T-cell (primary cell): ENCODE measurements at regions not wholly inside any gene's neighbourhood (a gene's known extent, or its start where the extent isn't known, plus 50 kb on each side); places are given as distances from the start of the nearest gene placed in this dataset.

Experiments
- ATAC-seq, 4 experiments: fragments of 200-7000 bp in 3 of 4; fragments of 150-1000 bp in 1 of 4; cut with Tn5 transposase; replicated peaks in 1 of 4; 1 replicate in 3 of 4; 2 replicates in 1 of 4; pipeline ENCODE4 v1.10.0; 2021; ENCODE audit warnings: moderate library complexity in 3 of 4, mild to moderate bottlenecking in 2 of 4, moderate number of reproducible peaks in 1 of 4
- CTCF ChIA-PET, 2 donors: fragments of 300-600 bp; sonication (Branson Sonifier 250); formaldehyde crosslinking; loops; one replicate each; lab custom pipeline; 2022; ENCODE audit warnings: antibody characterized with exemption in 2 of 2; lab: Charles Lee
- POLR2A ChIA-PET, 2 donors: fragments of 300-600 bp; sonication (Branson Sonifier 250); formaldehyde crosslinking; loops; one replicate each; lab custom pipeline; 2022; ENCODE audit warnings: antibody characterized with exemption in 2 of 2; lab: Charles Lee
- DNase-seq, 35 experiments: peaks; one replicate each; pipeline versions ENCODE4 v3.0.0 to v3.0.0-alpha.2; 2013 to 2023
- H3K27ac ChIP-seq: one replicate; pipeline ENCODE4 v1.5.1; 2013; ENCODE audit warnings: low read length
- H3K27me3 ChIP-seq, 2 experiments: replicated peaks in 1 of 2; 1 replicate in 1 of 2; 2 replicates in 1 of 2; pipeline versions ENCODE4 v1.6.1 to v1.7.0; 2013; ENCODE audit warnings: low read length in 1 of 2, mixed read lengths in 1 of 2; ENCODE audit not compliant: control insufficient read depth in 2 of 2, insufficient read depth in 2 of 2; ENCODE audit errors: extremely low read depth in 1 of 2
- H3K36me3 ChIP-seq, 2 donors: 1 replicate in 1 of 2; 2 replicates in 1 of 2; pipeline versions ENCODE4 v1.6.1 to v1.7.0; 2013; ENCODE audit warnings: low read length in 1 of 2; ENCODE audit not compliant: control insufficient read depth in 2 of 2, insufficient read depth in 1 of 2; ENCODE audit errors: extremely low read depth in 1 of 2
- H3K4me1 ChIP-seq, 2 experiments: 1 replicate in 1 of 2; 2 replicates in 1 of 2; pipeline versions ENCODE4 v1.6.1 to v1.7.0; 2013; ENCODE audit warnings: low read length in 2 of 2, mixed read lengths in 1 of 2; ENCODE audit not compliant: insufficient read depth in 2 of 2, control insufficient read depth in 1 of 2; ENCODE audit errors: extremely low read depth in 1 of 2
- H3K4me3 ChIP-seq, 2 donors: 1 replicate in 1 of 2; 2 replicates in 1 of 2; pipeline versions ENCODE4 v1.5.1 to v1.7.0; 2013; ENCODE audit warnings: mild to moderate bottlenecking in 2 of 2, low read length in 1 of 2, moderate library complexity in 1 of 2; ENCODE audit not compliant: control insufficient read depth in 1 of 2; ENCODE audit errors: extremely low read depth in 1 of 2
- H3K9me3 ChIP-seq: 2 replicates; pipeline ENCODE4 v1.7.0; 2013
- H3K27ac Mint-ChIP-seq, 2 donors: one replicate each; pipeline ENCODE4 v1.8.0; 2020 to 2021; ENCODE audit warnings: mild to moderate bottlenecking in 2 of 2, mixed read lengths in 2 of 2
- H3K27me3 Mint-ChIP-seq, 2 donors: one replicate each; pipeline ENCODE4 v1.8.0; 2021 to 2022; ENCODE audit warnings: mixed read lengths in 2 of 2
- H3K36me3 Mint-ChIP-seq: one replicate; pipeline ENCODE4 v1.8.0; 2021; ENCODE audit warnings: mixed read lengths
- H3K4me1 Mint-ChIP-seq, 3 donors: one replicate each; pipeline ENCODE4 v1.8.0; 2020 to 2022; ENCODE audit warnings: mixed read lengths in 3 of 3, mild to moderate bottlenecking in 1 of 3
- H3K4me3 Mint-ChIP-seq, 3 donors: one replicate each; pipeline ENCODE4 v1.8.0; 2020 to 2022; ENCODE audit warnings: mild to moderate bottlenecking in 3 of 3, mixed read lengths in 3 of 3, moderate library complexity in 3 of 3
- H3K9me3 Mint-ChIP-seq, 3 donors: one replicate each; pipeline ENCODE4 v1.8.0; 2020 to 2022; ENCODE audit warnings: mixed read lengths in 3 of 3
- WGBS: methylation state at CpG from one replicate; pipeline ENCODE4 v1.1.5; 2013; ENCODE audit warnings: missing lambda C conversion rate; ENCODE audit not compliant: insufficient coverage; 5-methylcytosine and 5-hydroxymethylcytosine counted together

GRCh38 chr18:66111018-66111417 is 360.2 kb downstream of the CDH7 start:
- DNase-seq, result no peak
- Histone ChIP-seq H3K4me1 (no peaks in the 10 kb centered on the region), H3K9me3 (no peaks in the 10 kb centered on the region), H3K36me3 (no peaks in the 10 kb centered on the region), H3K27ac (no peak overlapping the region), H3K4me3 (no peak overlapping the region), H3K27me3 (no peaks in the 10 kb centered on the region)
- Mint-ChIP-seq H3K27ac (no peak overlapping the region), H3K4me3 (no peak overlapping the region), H3K27me3 (no peaks in the 10 kb centered on the region), H3K4me1 (no peaks in the 10 kb centered on the region), H3K36me3 (no peaks in the 10 kb centered on the region), H3K9me3 (peaks cover 0 to 22% (median 14%) of the 10 kb centered on the region in 3 donors)
- ChIA-PET POLR2A (no interaction called here), CTCF (no interaction called here)
- ATAC-seq, result no peak
- WGBS, result 89% methylated on average over 10 of the region's 13 CpGs

DNA sequence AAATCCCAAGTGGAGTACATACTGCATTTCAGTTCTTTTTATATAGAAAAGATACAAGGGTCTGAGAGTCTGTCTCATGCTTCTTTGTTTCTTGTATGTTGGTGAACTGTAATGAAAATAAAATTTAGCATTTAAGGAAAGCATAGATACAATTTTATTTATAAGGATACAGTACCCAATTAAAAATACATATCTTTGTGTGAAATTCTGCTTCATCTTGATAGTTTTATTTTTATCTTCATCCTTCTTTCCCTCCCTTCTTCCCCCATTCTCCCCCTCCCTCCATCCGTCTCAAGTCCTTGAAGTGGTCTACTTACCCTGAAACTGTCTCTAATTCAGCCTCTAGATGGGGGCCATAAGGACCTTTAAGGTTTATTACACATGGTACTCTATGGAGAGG is 359.8 kb downstream of the CDH7 start:
- ChIA-PET POLR2A (no interaction called here), CTCF (no interaction called here)
- no peaks in the 10 kb centered on the region for H3K27me3 ChIP-seq
- Mint-ChIP-seq H3K9me3 (peaks cover 0 to 21% (median 14%) of the 10 kb centered on the region in 3 donors), H3K4me3 (no peak overlapping the region), H3K4me1 (no peaks in the 10 kb centered on the region), H3K27me3 (no peaks in the 10 kb centered on the region), H3K36me3 (no peaks in the 10 kb centered on the region), H3K27ac (no peak overlapping the region)
- WGBS, result no CpG with 5 or more reads among the region's 1 CpG
- no peaks in the 10 kb centered on the region for H3K9me3 ChIP-seq
- no peak overlapping the region for H3K4me3 ChIP-seq
- no peak overlapping the region for H3K27ac ChIP-seq
- H3K36me3 ChIP-seq, result no peaks in the 10 kb centered on the region
- no peaks in the 10 kb centered on the region for H3K4me1 ChIP-seq
- DNase-seq (no peak), ATAC-seq (no peak)

DNA sequence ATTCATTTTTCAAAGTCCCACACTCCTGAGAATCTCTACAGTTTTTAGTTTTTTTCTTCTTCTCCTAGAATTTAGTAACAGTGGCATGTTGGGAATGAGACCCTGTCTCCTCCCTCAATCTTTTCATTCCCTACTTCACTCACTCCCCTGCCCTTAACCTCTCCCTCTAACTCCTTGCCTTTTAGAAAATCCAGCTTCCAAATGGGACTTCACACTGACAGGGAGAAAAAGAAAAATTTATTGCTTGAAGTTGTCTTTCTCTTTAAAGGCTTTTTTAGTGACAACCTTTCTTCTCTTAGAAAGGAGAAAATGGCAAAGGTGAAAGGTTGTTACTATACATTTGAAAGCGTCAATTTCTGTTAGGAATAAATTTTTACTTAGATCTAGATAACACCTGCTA is 359.2 kb downstream of the CDH7 start:
- POLR2A ChIA-PET, result no interaction called here
- H3K36me3 Mint-ChIP-seq, result no peaks in the 10 kb centered on the region
- Histone ChIP-seq H3K9me3 (no peaks in the 10 kb centered on the region), H3K4me3 (no peak overlapping the region), H3K27ac (no peak overlapping the region), H3K4me1 (no peaks in the 10 kb centered on the region), H3K36me3 (no peaks in the 10 kb centered on the region), H3K27me3 (no peaks in the 10 kb centered on the region)
- CTCF ChIA-PET, result no interaction called here
- H3K4me1 Mint-ChIP-seq, result no peaks in the 10 kb centered on the region
- H3K27me3 Mint-ChIP-seq, result no peaks in the 10 kb centered on the region
- H3K27ac Mint-ChIP-seq, result no peak overlapping the region
- DNase-seq (no peak), ATAC-seq (no peak)
- H3K4me3 Mint-ChIP-seq, result no peak overlapping the region
- peaks cover 0 to 17% (median 13%) of the 10 kb centered on the region in 3 donors for H3K9me3 Mint-ChIP-seq
- WGBS, result no CpG with 5 or more reads among the region's 1 CpG

DNA sequence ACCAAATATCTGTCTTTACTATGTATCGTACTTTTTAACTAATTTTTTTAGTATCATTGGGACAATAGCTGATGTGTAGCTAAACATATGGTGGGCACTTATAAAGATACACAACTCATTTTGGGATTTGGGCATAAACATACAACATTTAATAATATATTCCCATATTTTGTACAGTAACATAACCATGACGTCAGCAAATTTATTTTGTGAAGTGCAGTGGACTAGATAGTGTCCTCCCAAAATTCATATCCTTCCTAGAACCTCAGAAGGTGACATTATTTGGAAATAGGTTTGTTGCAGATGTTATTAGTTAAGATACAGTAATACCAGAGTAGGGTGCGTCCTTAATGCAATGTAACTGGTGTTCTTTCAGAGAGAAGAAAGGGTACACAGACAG is 356.7 kb downstream of the CDH7 start:
- no peak for ATAC-seq
- Histone ChIP-seq H3K27me3 (no peaks in the 10 kb centered on the region), H3K9me3 (no peaks in the 10 kb centered on the region), H3K27ac (no peak overlapping the region), H3K4me3 (no peak overlapping the region), H3K36me3 (no peaks in the 10 kb centered on the region), H3K4me1 (no peaks in the 10 kb centered on the region)
- Mint-ChIP-seq H3K36me3 (no peaks in the 10 kb centered on the region), H3K27ac (no peak overlapping the region), H3K4me3 (no peak overlapping the region), H3K27me3 (no peaks in the 10 kb centered on the region), H3K9me3 (peaks cover 0 to 12% (median 12%) of the 10 kb centered on the region in 3 donors), H3K4me1 (no peaks in the 10 kb centered on the region)
- 100% methylated on average over 1 of the region's 3 CpGs for WGBS
- DNase-seq, result no peak
- POLR2A ChIA-PET, result no interaction called here
- CTCF ChIA-PET, result no interaction called here

- Mint-ChIP-seq H3K4me1 (no peaks in the 10 kb centered on the region), H3K27me3 (no peaks in the 10 kb centered on the region), H3K4me3 (no peak overlapping the region), H3K9me3 (peaks cover 0 to 11% (median 7%) of the 10 kb centered on the region in 3 donors), H3K36me3 (no peaks in the 10 kb centered on the region), H3K27ac (no peak overlapping the region)
- Histone ChIP-seq H3K27me3 (no peaks in the 10 kb centered on the region), H3K9me3 (no peaks in the 10 kb centered on the region), H3K36me3 (no peaks in the 10 kb centered on the region), H3K4me3 (no peak overlapping the region), H3K4me1 (no peaks in the 10 kb centered on the region), H3K27ac (no peak overlapping the region)
- DNase-seq (no peak), ATAC-seq (no peak)
- CTCF ChIA-PET, result no interaction called here
- POLR2A ChIA-PET, result no interaction called here
- WGBS, result no CpG with 5 or more reads among the region's 4 CpGs
Measured at GRCh38 chr18:66105016-66105415, 354.2 kb downstream of the CDH7 start.

DNA sequence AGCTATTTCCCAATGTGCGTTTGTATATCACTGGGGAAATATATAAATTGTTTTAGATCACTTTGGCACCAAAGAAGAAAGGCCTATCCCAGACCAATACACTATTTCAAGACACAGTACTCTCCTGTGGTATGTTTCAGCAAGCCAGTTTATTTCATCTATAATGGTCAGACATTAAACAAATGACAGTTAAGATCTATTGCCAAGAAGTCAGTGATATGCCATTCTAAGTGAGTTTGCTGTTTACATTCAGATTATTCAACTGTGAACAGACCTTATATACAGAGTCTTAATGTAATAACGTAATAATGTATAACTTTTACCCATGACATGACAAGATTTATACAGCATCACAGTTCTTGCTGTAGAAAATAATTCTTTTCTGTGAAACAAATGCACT is 352.7 kb downstream of the CDH7 start:
- no peaks in the 10 kb centered on the region for H3K36me3 Mint-ChIP-seq
- H3K27me3 ChIP-seq, result no peaks in the 10 kb centered on the region
- no peaks in the 10 kb centered on the region for H3K36me3 ChIP-seq
- CTCF ChIA-PET, result no interaction called here
- H3K9me3 ChIP-seq, result no peaks in the 10 kb centered on the region
- no peak overlapping the region for H3K4me3 Mint-ChIP-seq
- no peak overlapping the region for H3K27ac ChIP-seq
- no peak overlapping the region for H3K27ac Mint-ChIP-seq
- no peaks in the 10 kb centered on the region for H3K27me3 Mint-ChIP-seq
- no peaks in the 10 kb centered on the region for H3K4me1 ChIP-seq
- POLR2A ChIA-PET, result no interaction called here
- peaks cover 0 to 8% (median 4%) of the 10 kb centered on the region in 3 donors for H3K9me3 Mint-ChIP-seq
- no peaks in the 10 kb centered on the region for H3K4me1 Mint-ChIP-seq
- H3K4me3 ChIP-seq, result no peak overlapping the region
- ATAC-seq (no peak), DNase-seq (no peak)
- no CpG with 5 or more reads among the region's 2 CpGs for WGBS

- no peak overlapping the region for H3K27ac Mint-ChIP-seq
- ATAC-seq, result no peak
- no peaks in the 10 kb centered on the region for H3K9me3 ChIP-seq
- H3K36me3 ChIP-seq, result no peaks in the 10 kb centered on the region
- H3K4me1 ChIP-seq, result no peaks in the 10 kb centered on the region
- H3K27me3 Mint-ChIP-seq, result no peaks in the 10 kb centered on the region
- H3K27me3 ChIP-seq, result no peaks in the 10 kb centered on the region
- peaks cover 3 to 7% (median 6%) of the 10 kb centered on the region in 3 donors for H3K9me3 Mint-ChIP-seq
- WGBS, result 75% methylated on average over 2 of the region's 2 CpGs
- H3K4me3 ChIP-seq, result no peak overlapping the region
- POLR2A ChIA-PET, result no interaction called here
- H3K27ac ChIP-seq, result no peak overlapping the region
- H3K4me3 Mint-ChIP-seq, result no peak overlapping the region
- no peaks in the 10 kb centered on the region for H3K36me3 Mint-ChIP-seq
- DNase-seq, result no peak
- H3K4me1 Mint-ChIP-seq, result no peaks in the 10 kb centered on the region
- CTCF ChIA-PET, result no interaction called here
Measured at GRCh38 chr18:66083078-66083477, 332.3 kb downstream of the CDH7 start.
